ENCODE measurements at regions not wholly inside any gene's neighbourhood (a gene's known extent, or its start where the extent isn't known, plus 50 kb on each side); places are given as distances from the start of the nearest gene placed in this dataset.

GRCh38 chr2:65511306-65511705 lies 78.9 kb upstream of the SPRED2 start:
- TF ChIP-seq CTCF (conservative IDR thresholded peaks at IDR 0.05; ENCODE audit: low read depth, low read length): no peak
- no peak for TF ChIP-seq NFE2L2 (IDR thresholded peaks at IDR 0.05; ENCODE audit: low read depth, low read length)
- TF ChIP-seq POLR2A (IDR thresholded peaks at IDR 0.05; ENCODE audit: low read depth, low read length): no peak

All from IMR-90 (cell line).